ENCODE measurements at regions not wholly inside any gene's neighbourhood (a gene's known extent, or its start where the extent isn't known, plus 50 kb on each side); places are given as distances from the start of the nearest gene placed in this dataset.

DNA sequence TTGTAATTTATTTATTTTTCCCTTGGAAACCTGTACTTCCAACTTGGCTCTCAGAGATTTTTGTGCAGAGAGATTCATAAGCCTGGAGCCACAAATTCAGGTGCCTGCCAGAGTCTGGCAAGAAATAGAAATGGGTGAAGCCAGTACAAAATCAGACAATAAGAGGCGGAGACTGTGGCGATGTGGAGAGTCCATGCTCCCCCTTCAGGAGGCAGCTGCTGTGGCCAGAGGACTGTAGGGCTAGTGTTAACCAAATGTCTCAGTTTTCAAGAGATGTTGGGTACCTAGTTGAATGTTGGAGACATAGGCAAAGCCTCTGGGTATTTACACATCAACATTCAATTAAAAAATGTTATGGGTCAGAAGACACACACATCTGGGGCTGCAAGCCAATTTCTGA is 208.6 kb downstream of the PSAT1 start:
- TF ChIP-seq, protein P1, sequence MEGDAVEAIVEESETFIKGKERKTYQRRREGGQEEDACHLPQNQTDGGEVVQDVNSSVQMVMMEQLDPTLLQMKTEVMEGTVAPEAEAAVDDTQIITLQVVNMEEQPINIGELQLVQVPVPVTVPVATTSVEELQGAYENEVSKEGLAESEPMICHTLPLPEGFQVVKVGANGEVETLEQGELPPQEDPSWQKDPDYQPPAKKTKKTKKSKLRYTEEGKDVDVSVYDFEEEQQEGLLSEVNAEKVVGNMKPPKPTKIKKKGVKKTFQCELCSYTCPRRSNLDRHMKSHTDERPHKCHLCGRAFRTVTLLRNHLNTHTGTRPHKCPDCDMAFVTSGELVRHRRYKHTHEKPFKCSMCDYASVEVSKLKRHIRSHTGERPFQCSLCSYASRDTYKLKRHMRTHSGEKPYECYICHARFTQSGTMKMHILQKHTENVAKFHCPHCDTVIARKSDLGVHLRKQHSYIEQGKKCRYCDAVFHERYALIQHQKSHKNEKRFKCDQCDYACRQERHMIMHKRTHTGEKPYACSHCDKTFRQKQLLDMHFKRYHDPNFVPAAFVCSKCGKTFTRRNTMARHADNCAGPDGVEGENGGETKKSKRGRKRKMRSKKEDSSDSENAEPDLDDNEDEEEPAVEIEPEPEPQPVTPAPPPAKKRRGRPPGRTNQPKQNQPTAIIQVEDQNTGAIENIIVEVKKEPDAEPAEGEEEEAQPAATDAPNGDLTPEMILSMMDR (IDR thresholded peaks at IDR 0.05), result no peak
- no peak for TF ChIP-seq POLR2A (IDR thresholded peaks at IDR 0.05)
